ENCODE measurements at regions not wholly inside any gene's neighbourhood (a gene's known extent, or its start where the extent isn't known, plus 50 kb on each side); places are given as distances from the start of the nearest gene placed in this dataset.

DNA sequence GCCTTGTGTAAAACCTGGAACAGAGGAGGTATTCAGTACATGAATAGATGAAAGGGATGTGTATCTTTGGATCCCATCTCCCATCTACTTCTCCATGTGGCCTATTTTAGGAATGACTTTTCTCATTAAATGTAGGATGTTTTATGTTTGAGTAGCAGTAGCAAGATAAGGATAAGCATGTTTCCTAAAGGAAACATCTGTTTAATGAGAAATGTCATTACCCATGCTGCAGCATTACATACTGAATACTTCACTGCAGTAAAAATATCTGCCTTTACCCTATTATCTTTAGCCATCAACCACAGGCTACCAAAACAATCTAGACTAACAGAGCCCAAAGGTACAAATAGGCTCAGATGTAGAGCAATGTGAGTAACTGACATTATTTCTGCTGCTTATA lies 419.2 kb upstream of the CYRIA start:
- TF ChIP-seq CTCF (IDR thresholded peaks at IDR 0.05), result no peak
- no peak for TF ChIP-seq SMC3 (IDR thresholded peaks at IDR 0.05; ENCODE audit: low read depth, low read length)
- no peak for TF ChIP-seq TAF1 (IDR thresholded peaks at IDR 0.05; ENCODE audit: borderline replicate concordance, low read depth, low read length)
- TF ChIP-seq POLR2AphosphoS5 (IDR thresholded peaks at IDR 0.05; ENCODE audit: low read depth, low read length), result no peak
- TF ChIP-seq GABPA (IDR thresholded peaks at IDR 0.05; ENCODE audit: low read depth), result no peak
- TF ChIP-seq FOSL2 (IDR thresholded peaks at IDR 0.05; ENCODE audit: borderline replicate concordance, low read depth), result no peak
